Fibroblast of lung (primary cell): ENCODE measurements at regions not wholly inside any gene's neighbourhood (a gene's known extent, or its start where the extent isn't known, plus 50 kb on each side); places are given as distances from the start of the nearest gene placed in this dataset.

ENCODE experiments used
- DNase-seq, 2 donors: peaks; one replicate each; pipeline versions ENCODE4 v3.0.0 to v3.0.0-alpha.2; 2010; ENCODE audit warnings: low read depth in 2 of 2
- H2AFZ ChIP-seq: 2 replicates; pipeline ENCODE4 v1.5.1; 2012; ENCODE audit warnings: low read length, control low read depth, inconsistent platforms
- H3K27ac ChIP-seq: 2 replicates; pipeline ENCODE4 v1.5.1; 2011; ENCODE audit warnings: low read length, control low read depth; ENCODE audit not compliant: insufficient read depth
- H3K27me3 ChIP-seq: 2 replicates; pipeline ENCODE4 v1.5.1; 2011; ENCODE audit warnings: mild to moderate bottlenecking, low read length; ENCODE audit not compliant: control insufficient read depth, insufficient read depth
- H3K36me3 ChIP-seq: 2 replicates; pipeline ENCODE4 v1.5.1; 2011; ENCODE audit warnings: low read length; ENCODE audit not compliant: control insufficient read depth, insufficient read depth
- H3K4me1 ChIP-seq: 2 replicates; pipeline ENCODE4 v1.5.1; 2011; ENCODE audit warnings: low read length; ENCODE audit not compliant: control insufficient read depth, insufficient read depth; ENCODE audit errors: extremely low read depth
- H3K4me2 ChIP-seq: 2 replicates; pipeline ENCODE4 v1.5.1; 2011; ENCODE audit warnings: low read length, control low read depth; ENCODE audit not compliant: insufficient read depth; ENCODE audit errors: extremely low read depth
- H3K4me3 ChIP-seq, 4 experiments: fragments of 200-600 bp in 1 of 4; sonication (generic) in 1 of 4; replicated peaks in 1 of 4; 2 replicates each; pipeline ENCODE4 v1.5.1; 2011 to 2016; ENCODE audit warnings: low read length in 4 of 4, low read depth in 3 of 4, mild to moderate bottlenecking in 3 of 4, control low read depth in 2 of 4, inconsistent platforms in 1 of 4, mixed read lengths in 1 of 4; ENCODE audit not compliant: insufficient read depth in 1 of 4; ENCODE audit errors: control extremely low read depth in 1 of 4
- H3K79me2 ChIP-seq: 2 replicates; pipeline ENCODE4 v1.5.1; 2012; ENCODE audit warnings: mild to moderate bottlenecking, low read length, inconsistent platforms; ENCODE audit not compliant: control insufficient read depth, insufficient read depth
- H3K9ac ChIP-seq: 2 replicates; pipeline ENCODE4 v1.5.1; 2011; ENCODE audit warnings: mild to moderate bottlenecking, low read length, control low read depth; ENCODE audit not compliant: insufficient read depth
- H3K9me3 ChIP-seq: 2 replicates; pipeline ENCODE4 v1.5.1; 2012; ENCODE audit warnings: low read depth, low read length; ENCODE audit not compliant: control insufficient read depth, insufficient read depth
- H4K20me1 ChIP-seq: 2 replicates; pipeline ENCODE4 v1.5.1; 2011; ENCODE audit warnings: low read length; ENCODE audit not compliant: control insufficient read depth, insufficient read depth; ENCODE audit errors: extremely low read depth
- CTCF ChIP-seq, 2 donors: IDR thresholded peaks in 1 of 2; conservative IDR thresholded peaks in 1 of 2; 1 replicate in 1 of 2; 2 replicates in 1 of 2; pipeline ENCODE4 v1.5.1; 2011 to 2012; ENCODE audit warnings: low read length in 2 of 2, control low read depth in 1 of 2, inconsistent platforms in 1 of 2, low read depth in 1 of 2, mild to moderate bottlenecking in 1 of 2
- EZH2 ChIP-seq: IDR thresholded peaks from 2 replicates; pipeline ENCODE4 v1.5.1; 2012; ENCODE audit warnings: low read length, control low read depth, mild to moderate bottlenecking; ENCODE audit errors: missing control alignments

GRCh38 chr6:15819226-15819625 is 156.4 kb upstream of the DTNBP1 start:
- Histone ChIP-seq H3K9ac (no peak overlapping the region), H3K36me3 (no peaks in the 10 kb centered on the region), H3K4me2 (no peak overlapping the region), H3K27ac (no peak overlapping the region), H3K4me1 (no peaks in the 10 kb centered on the region), H3K9me3 (no peaks in the 10 kb centered on the region), H2AFZ (no peak overlapping the region), H3K79me2 (no peaks in the 10 kb centered on the region), H3K4me3 (no peak overlapping the region), H3K27me3 (no peaks in the 10 kb centered on the region), H4K20me1 (no peaks in the 10 kb centered on the region)
- TF ChIP-seq EZH2 (no peak), CTCF (conservative IDR thresholded peaks at IDR 0.05 in 1 of 2, IDR thresholded peaks at IDR 0.05 in 1 of 2; ENCODE audit: low read depth in 1 of 2, low read length in 2 of 2) (no peak)
- no peak for DNase-seq

- Histone ChIP-seq H3K4me3 (no peak overlapping the region), H2AFZ (no peak overlapping the region), H3K4me1 (no peaks in the 10 kb centered on the region), H3K79me2 (no peaks in the 10 kb centered on the region), H3K36me3 (no peaks in the 10 kb centered on the region), H3K27me3 (no peaks in the 10 kb centered on the region), H3K4me2 (no peak overlapping the region), H3K27ac (no peak overlapping the region), H3K9me3 (no peaks in the 10 kb centered on the region), H3K9ac (no peak overlapping the region), H4K20me1 (no peaks in the 10 kb centered on the region)
- no peak for DNase-seq
- TF ChIP-seq CTCF (conservative IDR thresholded peaks at IDR 0.05 in 1 of 2, IDR thresholded peaks at IDR 0.05 in 1 of 2; ENCODE audit: low read depth in 1 of 2, low read length in 2 of 2) (no peak), EZH2 (no peak)
Measured at GRCh38 chr6:15818491-15818890, 155.7 kb upstream of the DTNBP1 start.

- Histone ChIP-seq H3K4me2 (no peak overlapping the region), H2AFZ (no peak overlapping the region), H3K79me2 (no peaks in the 10 kb centered on the region), H3K9ac (no peak overlapping the region), H3K27me3 (no peaks in the 10 kb centered on the region), H3K4me1 (no peaks in the 10 kb centered on the region), H4K20me1 (no peaks in the 10 kb centered on the region), H3K36me3 (no peaks in the 10 kb centered on the region), H3K27ac (no peak overlapping the region), H3K4me3 (no peak overlapping the region), H3K9me3 (no peaks in the 10 kb centered on the region)
- DNase-seq, result no peak
- TF ChIP-seq CTCF (conservative IDR thresholded peaks at IDR 0.05 in 1 of 2, IDR thresholded peaks at IDR 0.05 in 1 of 2; ENCODE audit: low read depth in 1 of 2, low read length in 2 of 2) (no peak), EZH2 (no peak)
Measured at GRCh38 chr6:15818044-15818443, 155.2 kb upstream of the DTNBP1 start.
